Upper lobe of right lung (tissue), 1 donor: ENCODE measurements at regions not wholly inside any gene's neighbourhood (a gene's known extent, or its start where the extent isn't known, plus 50 kb on each side); places are given as distances from the start of the nearest gene placed in this dataset.

Experiments
- ATAC-seq: fragments of 200-7000 bp; cut with Tn5 transposase; one replicate; pipeline ENCODE4 v1.9.1; 2020; ENCODE audit warnings: mild to moderate bottlenecking, moderate library complexity
- DNase-seq: peaks from one replicate; pipeline ENCODE4 v3.0.0-alpha.2; 2020
- H3K27ac ChIP-seq: fragments of 200-600 bp; one replicate; pipeline ENCODE4 v1.8.0; 2022
- H3K27me3 ChIP-seq: fragments of 200-600 bp; one replicate; pipeline ENCODE4 v1.8.0; 2022; ENCODE audit warnings: mild to moderate bottlenecking
- H3K36me3 ChIP-seq: fragments of 200-600 bp; one replicate; pipeline ENCODE4 v1.8.0; 2022
- H3K4me1 ChIP-seq: fragments of 200-600 bp; one replicate; pipeline ENCODE4 v1.8.0; 2022
- H3K4me3 ChIP-seq: fragments of 200-600 bp; one replicate; pipeline ENCODE4 v1.8.0; 2022; ENCODE audit warnings: mild to moderate bottlenecking
- H3K9me3 ChIP-seq: fragments of 200-600 bp; one replicate; pipeline ENCODE4 v1.8.0; 2022
- CTCF ChIP-seq: fragments of 200-600 bp; IDR thresholded peaks from one replicate; pipeline ENCODE4 v1.8.0; 2022; ENCODE audit warnings: antibody characterized with exemption
- intact Hi-C: fragments of 100-400 bp; cut with DNase I; formaldehyde crosslinking; loops from one replicate; pipeline ENCODE4 v1.11.0; 2022
- donor health status: DM: no; HTN: yes; CAD: no; lungs with severe emphysema.

- ATAC-seq (no peak), DNase-seq (no peak)
- no peaks in the 10 kb centered on the region for H3K36me3 ChIP-seq
- H3K4me1 ChIP-seq, result no peaks in the 10 kb centered on the region
- no peak overlapping the region for H3K27ac ChIP-seq
- H3K27me3 ChIP-seq, result no peaks in the 10 kb centered on the region
- no peak overlapping the region for H3K4me3 ChIP-seq
- no peaks in the 10 kb centered on the region for H3K9me3 ChIP-seq
- no peak for TF ChIP-seq CTCF
- intact Hi-C loops, result no loop called here
Measured at GRCh38 chr16:54402873-54403272, 116.3 kb upstream of the IRX3 start.

- no peaks in the 10 kb centered on the region for H3K36me3 ChIP-seq
- no peak overlapping the region for H3K27ac ChIP-seq
- DNase-seq, result no peak
- H3K9me3 ChIP-seq, result no peaks in the 10 kb centered on the region
- no peaks in the 10 kb centered on the region for H3K4me1 ChIP-seq
- no peak overlapping the region for H3K4me3 ChIP-seq
- intact Hi-C loops, result no loop called here
- TF ChIP-seq CTCF, result no peak
- ATAC-seq, result no peak
- H3K27me3 ChIP-seq, result no peaks in the 10 kb centered on the region
Measured at GRCh38 chr16:54402270-54402669, 115.7 kb upstream of the IRX3 start.

GRCh38 chr16:54400261-54400660 lies 113.7 kb upstream of the IRX3 start:
- TF ChIP-seq CTCF, result no peak
- H3K27ac ChIP-seq, result no peak overlapping the region
- intact Hi-C loops, result no loop called here
- ATAC-seq, result no peak
- no peaks in the 10 kb centered on the region for H3K4me1 ChIP-seq
- H3K9me3 ChIP-seq, result no peaks in the 10 kb centered on the region
- no peak overlapping the region for H3K4me3 ChIP-seq
- no peak for DNase-seq
- no peaks in the 10 kb centered on the region for H3K27me3 ChIP-seq
- no peaks in the 10 kb centered on the region for H3K36me3 ChIP-seq

GRCh38 chr16:54398986-54399385 lies 112.4 kb upstream of the IRX3 start:
- H3K36me3 ChIP-seq, result no peaks in the 10 kb centered on the region
- no peaks in the 10 kb centered on the region for H3K4me1 ChIP-seq
- ATAC-seq (no peak), DNase-seq (no peak)
- H3K27me3 ChIP-seq, result no peaks in the 10 kb centered on the region
- no peak overlapping the region for H3K27ac ChIP-seq
- intact Hi-C loops, result no loop called here
- H3K4me3 ChIP-seq, result no peak overlapping the region
- H3K9me3 ChIP-seq, result no peaks in the 10 kb centered on the region
- TF ChIP-seq CTCF, result no peak

GRCh38 chr16:54397838-54398237 lies 111.3 kb upstream of the IRX3 start:
- Histone ChIP-seq H3K9me3 (no peaks in the 10 kb centered on the region), H3K27me3 (no peaks in the 10 kb centered on the region), H3K4me1 (no peaks in the 10 kb centered on the region), H3K4me3 (no peak overlapping the region), H3K27ac (no peak overlapping the region), H3K36me3 (no peaks in the 10 kb centered on the region)
- no peak for TF ChIP-seq CTCF
- intact Hi-C loops, result no loop called here
- ATAC-seq, result no peak
- no peak for DNase-seq

GRCh38 chr16:54397190-54397835 lies 110.7 kb upstream of the IRX3 start:
- no peaks in the 10 kb centered on the region for H3K27me3 ChIP-seq
- intact Hi-C loops, result no loop called here
- ATAC-seq, result no peak
- TF ChIP-seq CTCF, result no peak
- H3K9me3 ChIP-seq, result no peaks in the 10 kb centered on the region
- no peaks in the 10 kb centered on the region for H3K4me1 ChIP-seq
- H3K27ac ChIP-seq, result no peak overlapping the region
- no peak overlapping the region for H3K4me3 ChIP-seq
- no peak for DNase-seq
- H3K36me3 ChIP-seq, result no peaks in the 10 kb centered on the region
